ENCODE measurements at regions not wholly inside any gene's neighbourhood (a gene's known extent, or its start where the extent isn't known, plus 50 kb on each side); places are given as distances from the start of the nearest gene placed in this dataset.

- 58% methylated on average over 7 of the region's 7 CpGs for WGBS
- no peak for DNase-seq (ENCODE audit: low spot score)
- Histone ChIP-seq H3K27me3 (replicated peaks; ENCODE audit: insufficient read depth) (no peaks in the 10 kb centered on the region), H3K4me3 (no peak overlapping the region), H3K27ac (no peak overlapping the region), H3K9me3 (no peaks in the 10 kb centered on the region), H3K4me1 (replicated peaks) (no peaks in the 10 kb centered on the region), H3K36me3 (no peaks in the 10 kb centered on the region)
- intact Hi-C loops (cut with DNase I), result no loop called here
- TF ChIP-seq POLR2A (IDR thresholded peaks at IDR 0.05) (no peak), CTCF (IDR thresholded peaks at IDR 0.05) (no peak), POLR2AphosphoS5 (IDR thresholded peaks at IDR 0.05) (no peak)
Observed at GRCh38 chr12:126212824-126213223, 1147.6 kb downstream of the AACS start.

GRCh38 chr12:126218697-126219096 is 1153.5 kb downstream of the AACS start:
- Histone ChIP-seq H3K9me3 (no peaks in the 10 kb centered on the region), H3K27ac (no peak overlapping the region), H3K4me3 (no peak overlapping the region), H3K36me3 (no peaks in the 10 kb centered on the region), H3K4me1 (replicated peaks) (no peaks in the 10 kb centered on the region), H3K27me3 (replicated peaks; ENCODE audit: insufficient read depth) (no peaks in the 10 kb centered on the region)
- intact Hi-C loops (cut with DNase I), result no loop called here
- WGBS, result 93% methylated on average over 1 of the region's 1 CpG
- TF ChIP-seq POLR2AphosphoS5 (IDR thresholded peaks at IDR 0.05), result no peak
- DNase-seq (ENCODE audit: low spot score), result no peak

- TF ChIP-seq POLR2A (IDR thresholded peaks at IDR 0.05) (no peak), CTCF (IDR thresholded peaks at IDR 0.05) (no peak), POLR2AphosphoS5 (IDR thresholded peaks at IDR 0.05) (no peak)
- H3K36me3 ChIP-seq, result no peaks in the 10 kb centered on the region
- no peak for DNase-seq (ENCODE audit: low spot score)
- H3K27ac ChIP-seq, result no peak overlapping the region
- H3K4me3 ChIP-seq, result no peak overlapping the region
- intact Hi-C loops (cut with DNase I), result no loop called here
- 58% methylated on average over 2 of the region's 2 CpGs for WGBS
- H3K9me3 ChIP-seq, result no peaks in the 10 kb centered on the region
- H3K4me1 ChIP-seq (replicated peaks), result no peaks in the 10 kb centered on the region
- H3K27me3 ChIP-seq (replicated peaks; ENCODE audit: insufficient read depth), result no peaks in the 10 kb centered on the region
Observed at GRCh38 chr12:126219139-126219538, 1153.9 kb downstream of the AACS start.

GRCh38 chr12:126219654-126220279 is 1154.5 kb downstream of the AACS start:
- no peak for DNase-seq (ENCODE audit: low spot score)
- Histone ChIP-seq H3K27ac (no peak overlapping the region), H3K27me3 (replicated peaks; ENCODE audit: insufficient read depth) (no peaks in the 10 kb centered on the region), H3K9me3 (no peaks in the 10 kb centered on the region), H3K4me1 (replicated peaks) (no peaks in the 10 kb centered on the region), H3K36me3 (no peaks in the 10 kb centered on the region), H3K4me3 (no peak overlapping the region)
- TF ChIP-seq CTCF (IDR thresholded peaks at IDR 0.05) (no peak), POLR2AphosphoS5 (IDR thresholded peaks at IDR 0.05) (no peak), POLR2A (IDR thresholded peaks at IDR 0.05) (no peak)
- intact Hi-C loops (cut with DNase I), result no loop called here
- 70% methylated on average over 6 of the region's 6 CpGs for WGBS

- intact Hi-C loops (cut with DNase I), result no loop called here
Observed at GRCh38 chr12:126224032-126224431, 1158.8 kb downstream of the AACS start.

More at GRCh38 chr12:126224032-126224431, 1158.8 kb downstream of the AACS start:
- Histone ChIP-seq H3K27me3 (replicated peaks; ENCODE audit: insufficient read depth) (no peaks in the 10 kb centered on the region), H3K4me3 (no peak overlapping the region), H3K9me3 (no peaks in the 10 kb centered on the region), H3K36me3 (no peaks in the 10 kb centered on the region), H3K27ac (no peak overlapping the region), H3K4me1 (replicated peaks) (no peaks in the 10 kb centered on the region)
- DNase-seq (ENCODE audit: low spot score), result no peak
- TF ChIP-seq CTCF (IDR thresholded peaks at IDR 0.05) (no peak), POLR2A (IDR thresholded peaks at IDR 0.05) (no peak), POLR2AphosphoS5 (IDR thresholded peaks at IDR 0.05) (no peak)
- 92% methylated on average over 3 of the region's 3 CpGs for WGBS

All from prostate gland (tissue), 2 donors.